HG02870 (cell line): ENCODE measurements at regions not wholly inside any gene's neighbourhood (a gene's known extent, or its start where the extent isn't known, plus 50 kb on each side); places are given as distances from the start of the nearest gene placed in this dataset.

ENCODE experiments used
- ATAC-seq: cut with Tn5 transposase; IDR thresholded peaks from one replicate; pipeline ENCODE4 v1.9.1; 2021; ENCODE audit warnings: mild to moderate bottlenecking, moderate library complexity; ENCODE audit not compliant: unreplicated experiment

GRCh38 chr3:159165961-159166360, 364.1 kb downstream of the MFSD1 start:
- ATAC-seq: no peak

- ATAC-seq: peak; percentile 42
These were observed 365.2 kb downstream of the MFSD1 start for GRCh38 chr3:159166899-159167586.

- ATAC-seq: no peak
These were observed 366.9 kb downstream of the MFSD1 start for GRCh38 chr3:159168788-159169187.

- ATAC-seq: peak; percentile 74
These were observed 368.0 kb downstream of the MFSD1 start for GRCh38 chr3:159169828-159170227.

GRCh38 chr3:159170436-159171003, 368.7 kb downstream of the MFSD1 start:
- ATAC-seq: no peak

- no peak for ATAC-seq
These were observed 369.5 kb downstream of the MFSD1 start for GRCh38 chr3:159171333-159171732.

- no peak for ATAC-seq
These were observed 370.6 kb downstream of the MFSD1 start for GRCh38 chr3:159172473-159172872.

GRCh38 chr3:159174715-159175692, 373.1 kb downstream of the MFSD1 start:
- no peak for ATAC-seq

- no peak for ATAC-seq
These were observed 376.5 kb downstream of the MFSD1 start for GRCh38 chr3:159178209-159178897.

GRCh38 chr3:159182961-159183360, 381.1 kb downstream of the MFSD1 start:
- no peak for ATAC-seq

- peak; percentile 64 for ATAC-seq
These were observed 383.7 kb downstream of the MFSD1 start for GRCh38 chr3:159185443-159186050.

GRCh38 chr3:159186581-159186980, 384.7 kb downstream of the MFSD1 start:
- peak; percentile 53 for ATAC-seq

GRCh38 chr3:159187232-159187631, 385.4 kb downstream of the MFSD1 start:
- no peak for ATAC-seq

- no peak for ATAC-seq
These were observed 385.9 kb downstream of the MFSD1 start for GRCh38 chr3:159187706-159188105.

- no peak for ATAC-seq
These were observed 388.3 kb downstream of the MFSD1 start for GRCh38 chr3:159189994-159190669.

GRCh38 chr3:159191447-159191846, 389.6 kb downstream of the MFSD1 start:
- no peak for ATAC-seq

GRCh38 chr3:159196359-159196758, 394.5 kb downstream of the MFSD1 start:
- ATAC-seq: no peak

- no peak for ATAC-seq
These were observed 398.3 kb downstream of the MFSD1 start for GRCh38 chr3:159200176-159200575.

GRCh38 chr3:159208050-159208449, 406.2 kb downstream of the MFSD1 start:
- no peak for ATAC-seq

- no peak for ATAC-seq
These were observed 407.6 kb downstream of the MFSD1 start for GRCh38 chr3:159209459-159209858.
